Stomach (tissue), 8 donors: ENCODE measurements at regions not wholly inside any gene's neighbourhood (a gene's known extent, or its start where the extent isn't known, plus 50 kb on each side); places are given as distances from the start of the nearest gene placed in this dataset.
"Not testable (repeated sequence)": the region's sequence is repeated elsewhere in the genome, so short reads cannot be mapped to it uniquely, and the experiment has no call there.

Experiments
- DNase-seq, 2 donors: peaks; one replicate each; pipeline versions ENCODE4 v3.0.0 to v3.0.0-alpha.2; 2013 to 2019
- H3K27ac ChIP-seq, 5 donors: fragments of 200-600 bp in 4 of 5; sonication (generic) in 4 of 5; one replicate each; pipeline ENCODE4 v1.5.1; 2013 to 2019; ENCODE audit warnings: mild to moderate bottlenecking in 1 of 5, moderate library complexity in 1 of 5
- H3K27me3 ChIP-seq, 3 donors: fragments of 200-600 bp; sonication (generic); one replicate each; pipeline ENCODE4 v1.5.1; 2017 to 2019; ENCODE audit warnings: mixed run types in 1 of 3
- H3K36me3 ChIP-seq, 4 donors: fragments of 200-600 bp; sonication (generic); 1 replicate in 3 of 4; 2 replicates in 1 of 4; pipeline ENCODE4 v1.5.1; 2016 to 2019
- H3K4me1 ChIP-seq, 4 donors: fragments of 200-600 bp; sonication (generic); one replicate each; pipeline ENCODE4 v1.5.1; 2016 to 2019
- H3K4me3 ChIP-seq, 4 donors: fragments of 200-600 bp; sonication (generic) in 3 of 4; one replicate each; pipeline ENCODE4 v1.5.1; 2016 to 2019; ENCODE audit warnings: mild to moderate bottlenecking in 1 of 4
- H3K9me3 ChIP-seq, 4 donors: fragments of 200-600 bp; sonication (generic); one replicate each; pipeline ENCODE4 v1.5.1; 2016 to 2019
- EP300 ChIP-seq: sonication (generic); formaldehyde crosslinking; IDR thresholded peaks from one replicate; pipeline ENCODE4 v1.6.1; 2017; ENCODE audit warnings: antibody characterized with exemption
- POLR2A ChIP-seq, 4 donors: fragments of 450-650 bp; IDR thresholded peaks; one replicate each; pipeline ENCODE4 v1.6.1; 2016; ENCODE audit warnings: antibody characterized with exemption in 4 of 4, control low read depth in 2 of 4, mild to moderate bottlenecking in 1 of 4, moderate library complexity in 1 of 4
- POLR2AphosphoS5 ChIP-seq, 3 donors: sonication (generic); formaldehyde crosslinking; IDR thresholded peaks; one replicate each; pipeline ENCODE4 v1.6.1; 2016; ENCODE audit warnings: antibody characterized with exemption in 3 of 3
- WGBS, 5 donors: extraction: QIAGEN DNeasy Blood & Tissue Kit in 3 of 5; methylation state at CpG; one replicate each; pipeline versions ENCODE4 v1.1.5 to v1.1.7; 2013 to 2018; 5-methylcytosine and 5-hydroxymethylcytosine counted together
- intact Hi-C: fragments of 100-400 bp; cut with DNase I; formaldehyde crosslinking; loops from one replicate; pipeline ENCODE4 v1.15.1; 2023; ENCODE audit warnings: low total_unique reads
- TF ChIP-seq, protein P1 (sequence below), 7 experiments: fragments of 450-650 bp in 4 of 7; fragments of 200-600 bp in 3 of 7; sonication (generic) in 3 of 7; IDR thresholded peaks; one replicate each; pipeline ENCODE4 v1.5.1; 2016 to 2019; ENCODE audit warnings: antibody characterized with exemption in 7 of 7, control low read depth in 2 of 7, mild to moderate bottlenecking in 1 of 7
- donor health status: healthy with polysubstance abuse.
- donor health status: Bipolar disorder and iron deficiency.
- donor health status: healthy.

GRCh38 chr5:159522841-159523240 is 192.6 kb upstream of the IL12B start:
- intact Hi-C loops = no loop called here
- Histone ChIP-seq H3K27me3 (no peaks in the 10 kb centered on the region), H3K9me3 (no peaks in the 10 kb centered on the region), H3K27ac (no peak overlapping the region), H3K4me1 (peaks cover 0 to 9% (median 3%) of the 10 kb centered on the region in 4 donors), H3K4me3 (no peak overlapping the region), H3K36me3 (no peaks in the 10 kb centered on the region)
- WGBS, 5 donors = 81 to 94% (median 89%) methylated on average over 2 of the region's 2 CpGs
- no peak for TF ChIP-seq POLR2A (IDR thresholded peaks at IDR 0.05)
- TF ChIP-seq, protein P1, sequence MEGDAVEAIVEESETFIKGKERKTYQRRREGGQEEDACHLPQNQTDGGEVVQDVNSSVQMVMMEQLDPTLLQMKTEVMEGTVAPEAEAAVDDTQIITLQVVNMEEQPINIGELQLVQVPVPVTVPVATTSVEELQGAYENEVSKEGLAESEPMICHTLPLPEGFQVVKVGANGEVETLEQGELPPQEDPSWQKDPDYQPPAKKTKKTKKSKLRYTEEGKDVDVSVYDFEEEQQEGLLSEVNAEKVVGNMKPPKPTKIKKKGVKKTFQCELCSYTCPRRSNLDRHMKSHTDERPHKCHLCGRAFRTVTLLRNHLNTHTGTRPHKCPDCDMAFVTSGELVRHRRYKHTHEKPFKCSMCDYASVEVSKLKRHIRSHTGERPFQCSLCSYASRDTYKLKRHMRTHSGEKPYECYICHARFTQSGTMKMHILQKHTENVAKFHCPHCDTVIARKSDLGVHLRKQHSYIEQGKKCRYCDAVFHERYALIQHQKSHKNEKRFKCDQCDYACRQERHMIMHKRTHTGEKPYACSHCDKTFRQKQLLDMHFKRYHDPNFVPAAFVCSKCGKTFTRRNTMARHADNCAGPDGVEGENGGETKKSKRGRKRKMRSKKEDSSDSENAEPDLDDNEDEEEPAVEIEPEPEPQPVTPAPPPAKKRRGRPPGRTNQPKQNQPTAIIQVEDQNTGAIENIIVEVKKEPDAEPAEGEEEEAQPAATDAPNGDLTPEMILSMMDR (IDR thresholded peaks at IDR 0.05) = no peak
- TF ChIP-seq EP300 = no peak
- no peak for TF ChIP-seq POLR2AphosphoS5 (IDR thresholded peaks at IDR 0.05)
- no peak for DNase-seq

DNA sequence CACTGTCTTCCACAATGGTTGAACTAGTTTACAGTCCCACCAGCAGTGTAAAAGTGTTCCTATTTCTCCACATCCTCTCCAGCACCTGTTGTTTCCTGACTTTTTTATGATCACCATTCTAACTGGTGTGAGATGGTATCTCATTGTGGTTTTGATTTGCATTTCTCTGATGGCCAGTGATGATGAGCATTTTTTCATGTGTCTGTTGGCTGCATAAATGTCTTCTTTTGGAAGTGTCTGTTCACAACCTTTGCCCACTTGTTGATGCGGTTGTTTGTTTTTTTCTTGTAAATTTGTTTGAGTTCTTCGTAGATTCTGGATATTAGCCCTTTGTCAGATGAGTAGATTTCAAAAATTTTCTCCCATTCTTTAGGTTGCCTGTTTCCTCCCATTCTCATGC is 194.0 kb upstream of the IL12B start:
- H3K4me1 ChIP-seq, DNase-seq, H3K27me3 ChIP-seq, intact Hi-C loops, H3K27ac ChIP-seq, H3K36me3 ChIP-seq, H3K9me3 ChIP-seq, H3K4me3 ChIP-seq: not testable (repeated sequence)
- 83 to 90% (median 88%) methylated on average over 2 of the region's 2 CpGs for WGBS, 5 donors

DNA sequence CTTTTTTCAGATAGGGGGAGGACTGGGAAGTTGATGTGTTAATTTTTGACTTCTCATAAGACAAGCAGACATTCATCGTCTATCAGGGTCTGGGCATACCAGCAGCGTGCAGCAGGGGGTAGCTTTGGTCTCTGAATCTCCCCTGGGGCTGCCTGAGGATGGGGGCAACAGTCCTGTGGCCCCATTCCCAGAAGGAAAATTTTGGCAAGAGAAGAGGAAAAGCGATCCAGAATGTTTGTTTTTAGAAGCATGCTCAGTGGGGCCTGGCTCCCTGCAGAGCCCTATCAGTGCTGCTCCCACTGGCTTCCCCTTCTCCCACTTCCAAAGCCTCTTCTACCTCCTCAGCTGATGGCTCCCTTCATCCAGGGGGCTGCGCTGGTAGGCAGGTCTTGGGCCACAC is 194.8 kb upstream of the IL12B start:
- peak in 1 of 2 donors; percentile 8 for DNase-seq
- Histone ChIP-seq H3K4me3 (no peak overlapping the region), H3K27me3 (no peaks in the 10 kb centered on the region), H3K36me3 (no peaks in the 10 kb centered on the region), H3K4me1 (no peaks in the 10 kb centered on the region), H3K9me3 (peaks cover 0 to 11% (median 3%) of the 10 kb centered on the region in 4 donors), H3K27ac (no peak overlapping the region)
- TF ChIP-seq POLR2AphosphoS5 (IDR thresholded peaks at IDR 0.05) (no peak), EP300 (no peak), POLR2A (IDR thresholded peaks at IDR 0.05) (no peak)
- TF ChIP-seq, protein P1 (IDR thresholded peaks at IDR 0.05) = no peak
- intact Hi-C loops = no loop called here
- WGBS, 5 donors = 28 to 41% (median 36%) methylated on average over 4 of the region's 4 CpGs

DNA sequence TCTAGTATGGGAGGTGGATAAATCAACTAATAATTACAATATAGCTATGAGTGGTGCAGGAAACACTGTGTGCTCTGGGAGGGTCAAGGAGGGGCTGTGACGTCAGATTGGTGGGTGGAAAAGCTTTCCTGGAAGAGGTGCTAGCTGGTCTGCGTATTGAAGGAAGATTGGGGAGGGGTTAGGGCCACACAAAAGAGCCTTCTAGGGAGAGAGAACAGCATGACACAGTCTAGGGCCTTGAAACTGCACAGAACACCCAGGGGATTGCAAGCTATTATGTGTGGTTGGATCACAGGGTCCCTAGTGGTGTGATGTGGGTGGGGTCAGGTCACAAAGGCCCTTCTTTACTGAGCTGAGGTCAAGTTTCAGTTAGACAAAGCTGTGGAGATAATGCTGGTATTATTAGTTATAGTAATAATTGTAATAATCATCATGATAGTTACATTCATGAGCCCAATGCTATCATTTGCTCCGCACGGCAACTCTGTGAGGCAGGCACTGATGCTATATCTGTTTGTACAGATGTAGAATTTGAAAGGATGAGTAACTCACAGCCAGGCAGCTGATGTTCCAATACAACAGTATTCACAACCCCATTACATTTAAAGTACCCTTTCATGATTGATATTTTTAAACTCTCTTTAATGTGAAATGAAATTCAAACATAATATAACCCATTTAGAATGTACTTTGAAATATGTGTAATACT is 197.4 kb upstream of the IL12B start:
- Histone ChIP-seq H3K27me3 (no peaks in the 10 kb centered on the region), H3K4me1 (no peaks in the 10 kb centered on the region), H3K27ac (no peak overlapping the region), H3K4me3 (no peak overlapping the region), H3K36me3 (no peaks in the 10 kb centered on the region), H3K9me3 (peaks cover 0 to 11% (median 3%) of the 10 kb centered on the region in 4 donors)
- WGBS, 5 donors = 68 to 82% (median 81%) methylated on average over 4 of the region's 4 CpGs
- DNase-seq = no peak
- intact Hi-C loops = no loop called here
- TF ChIP-seq, protein P1 (IDR thresholded peaks at IDR 0.05) = no peak

DNA sequence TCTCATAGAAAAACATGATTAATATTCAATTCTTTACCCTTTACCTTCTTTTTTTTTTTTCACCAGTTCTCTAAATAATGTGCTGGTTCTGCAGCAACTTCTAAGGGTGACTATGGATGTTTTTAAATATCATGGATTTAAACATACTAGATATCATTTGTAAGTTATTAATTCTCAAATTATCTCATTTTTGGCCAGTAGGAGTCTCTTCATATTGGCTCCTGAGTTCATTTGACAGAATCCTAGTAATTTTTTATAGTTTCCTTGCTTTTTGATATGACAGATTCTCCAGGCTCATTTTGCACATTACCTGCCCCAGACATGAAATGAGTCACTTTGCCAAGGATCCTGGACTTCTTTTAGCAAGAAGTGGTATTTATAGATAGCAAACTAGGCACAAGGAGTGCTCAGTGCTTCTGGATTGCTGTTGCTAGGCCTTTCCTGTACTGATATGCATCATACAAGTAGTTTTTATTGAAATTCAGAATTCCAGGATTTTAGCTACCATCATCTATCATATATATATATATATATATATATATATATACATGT is 201.3 kb upstream of the IL12B start:
- TF ChIP-seq, protein P1 (IDR thresholded peaks at IDR 0.05) = no peak
- TF ChIP-seq POLR2A (IDR thresholded peaks at IDR 0.05) (no peak), EP300 (no peak), POLR2AphosphoS5 (IDR thresholded peaks at IDR 0.05) (no peak)
- H3K27me3 ChIP-seq = no peaks in the 10 kb centered on the region
- no peak overlapping the region for H3K27ac ChIP-seq
- H3K4me1 ChIP-seq = no peaks in the 10 kb centered on the region
- no peak overlapping the region for H3K4me3 ChIP-seq
- peaks cover 0 to 11% (median 3%) of the 10 kb centered on the region in 4 donors for H3K9me3 ChIP-seq
- DNase-seq = no peak
- H3K36me3 ChIP-seq = no peaks in the 10 kb centered on the region
- intact Hi-C loops = no loop called here
